ENCODE measurements at regions not wholly inside any gene's neighbourhood (a gene's known extent, or its start where the extent isn't known, plus 50 kb on each side); places are given as distances from the start of the nearest gene placed in this dataset.
"Not testable (repeated sequence)": the region's sequence is repeated elsewhere in the genome, so short reads cannot be mapped to it uniquely, and the experiment has no call there.

DNA sequence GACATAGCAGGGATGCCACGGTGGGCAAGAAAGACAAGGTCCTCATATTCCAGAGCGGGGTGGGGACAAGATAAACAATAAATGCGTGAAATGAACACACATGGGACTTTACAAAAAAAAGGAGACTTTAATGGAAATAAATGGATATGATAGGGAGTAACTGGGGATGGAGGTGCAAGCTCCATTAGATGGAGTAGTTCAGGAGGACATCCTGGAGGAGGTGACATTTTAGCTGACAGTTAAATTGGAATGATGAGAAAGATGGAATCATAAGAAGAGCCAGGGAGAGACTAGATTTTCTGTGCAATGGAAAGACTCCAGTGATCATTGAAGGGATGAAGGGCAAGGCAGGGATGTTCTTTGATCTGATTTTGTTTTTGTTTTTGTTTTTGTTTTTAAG, 83.6 kb upstream of the MYL10 start:
- no peak for DNase-seq

DNA sequence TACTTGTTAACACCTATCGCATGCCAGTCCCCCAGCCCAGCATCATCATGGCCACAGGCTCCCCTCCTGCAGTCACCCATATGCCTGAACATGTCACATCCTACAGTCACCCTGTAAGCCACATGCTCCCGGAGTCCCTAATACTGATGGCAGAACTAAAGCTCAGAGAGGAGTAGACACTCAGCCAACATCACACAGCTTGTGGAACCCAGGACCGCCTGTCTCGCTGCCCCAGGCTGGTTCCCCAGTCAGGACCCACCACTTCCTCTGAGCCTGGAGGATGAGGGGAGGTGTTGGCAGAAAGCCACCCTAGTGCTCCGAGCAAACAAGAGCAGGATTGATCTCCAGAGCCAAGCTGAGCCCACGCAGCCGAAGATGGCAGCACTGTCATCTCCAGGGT, 85.0 kb upstream of the MYL10 start:
- DNase-seq = no peak

GRCh38 chr7:101717628-101718357, 88.7 kb upstream of the MYL10 start:
- no peak for DNase-seq

DNA sequence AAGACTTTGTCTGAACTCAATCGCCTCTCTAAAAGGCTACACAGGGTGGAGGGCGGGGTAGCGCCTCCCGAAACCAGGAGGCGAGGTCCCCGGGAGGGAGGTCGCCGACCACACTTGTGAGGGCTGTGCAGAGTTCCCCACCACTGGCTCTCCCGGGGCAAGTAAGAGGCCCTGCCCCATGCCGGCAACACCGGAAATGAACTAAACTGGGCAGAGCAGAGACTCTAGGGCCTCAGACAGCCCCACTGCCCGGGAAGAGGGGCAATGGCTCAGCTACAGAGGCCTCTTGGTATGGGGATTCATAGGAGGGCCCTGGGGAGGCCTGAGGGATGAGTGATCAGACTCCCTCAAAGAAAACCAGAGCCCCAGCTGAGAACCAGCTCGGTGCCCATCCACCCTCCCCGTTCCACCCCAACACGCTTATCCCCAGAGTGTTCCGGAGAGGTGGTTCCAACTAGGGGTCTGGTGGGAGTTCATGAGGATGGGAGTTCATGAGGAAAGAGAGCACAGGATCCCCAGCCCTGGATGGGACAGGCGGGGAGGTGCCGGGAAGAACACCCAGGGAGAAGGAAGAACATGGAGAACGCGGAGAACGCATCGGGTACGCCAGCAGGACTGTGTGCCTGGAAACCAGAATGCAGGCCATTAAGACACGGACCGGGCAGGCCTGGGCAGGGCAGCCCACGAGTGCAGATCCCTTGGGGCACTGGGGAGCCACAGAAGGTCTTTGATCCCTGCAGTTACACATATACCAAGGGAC, 89.4 kb upstream of the MYL10 start:
- no peak for DNase-seq

- DNase-seq = no peak
Measured at GRCh38 chr7:101719123-101719470, 90.0 kb upstream of the MYL10 start.

- no peak for DNase-seq
Measured at GRCh38 chr7:101720324-101720723, 91.2 kb upstream of the MYL10 start.

GRCh38 chr7:101722247-101722646, 93.2 kb upstream of the MYL10 start:
- DNase-seq = no peak

DNA sequence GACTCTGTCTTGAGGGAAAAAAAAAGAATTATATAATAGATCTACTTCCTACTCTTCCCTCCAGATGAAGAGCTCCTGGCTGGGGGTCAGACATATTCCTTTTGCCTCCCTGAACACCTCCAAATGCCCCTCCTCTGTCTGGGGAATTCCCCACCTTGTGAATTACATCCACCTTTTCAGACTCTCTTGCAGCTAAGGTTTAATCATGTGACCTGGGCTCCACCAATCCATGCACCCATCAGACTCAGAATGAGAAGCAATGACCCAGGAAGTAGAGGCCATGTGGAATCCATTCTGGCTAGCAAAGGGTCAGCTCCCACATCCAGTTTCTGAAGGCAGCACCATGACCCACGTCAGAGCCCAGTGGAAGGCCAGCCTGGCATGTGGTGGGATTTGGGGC, 93.6 kb upstream of the CUX1 start:
- DNase-seq = no peak

- DNase-seq = no peak
Measured at GRCh38 chr7:101724957-101725356, 92.5 kb upstream of the CUX1 start.

GRCh38 chr7:101725921-101726320, 91.5 kb upstream of the CUX1 start:
- no peak for DNase-seq

DNA sequence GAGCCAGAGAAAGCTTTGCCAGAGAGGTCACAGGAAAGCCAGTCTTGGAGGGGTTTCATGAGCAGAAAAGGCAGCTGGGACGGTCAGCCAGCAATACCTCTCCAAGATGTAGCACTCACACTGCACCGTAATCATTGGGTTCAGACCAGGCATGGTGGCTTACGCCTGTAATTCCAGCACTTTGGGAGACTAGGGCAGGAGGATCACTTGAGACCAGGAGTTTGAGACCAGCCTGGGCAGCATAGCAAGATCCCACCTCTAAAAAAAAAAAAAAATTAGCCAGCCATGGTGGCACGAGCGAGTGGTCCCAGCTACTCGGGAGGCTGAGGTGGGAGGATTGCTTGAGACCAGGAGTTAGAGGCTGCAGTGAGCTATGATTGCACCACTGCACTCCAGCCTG, 90.2 kb upstream of the CUX1 start:
- DNase-seq = no peak

DNA sequence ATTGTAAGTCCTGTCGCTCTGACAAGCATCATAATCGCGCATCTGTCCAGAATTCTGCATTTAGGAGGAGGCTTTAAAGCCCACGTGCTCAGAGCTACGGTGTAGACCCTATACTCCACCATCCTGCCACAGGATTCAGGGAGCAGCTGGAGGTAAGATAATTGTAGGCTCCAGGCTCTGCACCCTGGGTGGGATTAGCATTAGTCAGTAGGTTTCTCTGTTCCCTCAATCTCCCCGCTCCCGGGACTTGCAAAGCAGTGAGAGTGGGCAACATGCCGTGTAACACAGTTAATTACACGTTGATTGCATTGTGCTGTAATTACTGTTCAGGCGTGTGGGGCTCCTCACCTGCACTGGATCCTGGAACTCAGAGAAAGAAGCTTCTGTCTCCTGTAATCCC, 89.3 kb upstream of the CUX1 start:
- DNase-seq = no peak

- not testable (repeated sequence) for DNase-seq
Measured at GRCh38 chr7:101728873-101729240, 88.6 kb upstream of the CUX1 start.

GRCh38 chr7:101729241-101729883, 88.1 kb upstream of the CUX1 start:
- DNase-seq = no peak

- DNase-seq = no peak
Measured at GRCh38 chr7:101731502-101732084, 85.8 kb upstream of the CUX1 start.

DNA sequence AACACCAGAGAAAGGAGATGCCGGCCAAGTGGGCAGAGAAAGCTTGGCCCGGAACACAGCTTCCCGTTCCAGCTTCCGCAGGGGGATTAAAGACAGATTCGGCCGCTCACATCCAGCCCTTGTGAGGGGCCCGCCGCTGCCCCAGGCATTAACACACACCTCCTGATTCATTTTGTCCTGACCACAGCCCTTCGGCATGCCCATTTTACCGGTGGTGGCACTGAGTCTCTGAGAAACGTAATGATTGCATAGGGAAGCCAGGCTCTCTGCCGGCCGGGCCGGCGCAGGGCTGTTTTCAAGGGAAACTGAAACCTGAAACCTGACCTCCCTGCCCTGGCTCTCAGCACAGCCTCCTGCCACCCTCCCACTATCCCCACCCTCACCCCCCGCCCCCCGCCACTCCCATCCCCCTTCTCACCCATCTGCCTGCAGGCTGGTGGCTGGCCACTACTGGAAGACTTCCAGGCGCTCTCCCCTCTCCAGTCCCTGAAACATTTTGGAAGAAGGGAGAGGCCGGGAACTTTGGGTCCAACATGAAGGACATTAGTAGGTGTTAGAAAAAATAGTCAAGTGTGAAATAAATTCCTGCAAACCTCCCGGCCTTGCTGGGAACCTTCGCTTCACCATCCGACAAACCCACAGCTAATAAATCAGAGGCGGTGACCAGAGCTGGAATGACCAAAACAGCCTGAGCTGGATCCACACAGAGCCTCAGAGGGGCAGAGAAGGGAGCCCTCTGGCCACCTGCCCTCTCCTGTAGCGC, 83.5 kb upstream of the CUX1 start:
- no peak for DNase-seq

DNA sequence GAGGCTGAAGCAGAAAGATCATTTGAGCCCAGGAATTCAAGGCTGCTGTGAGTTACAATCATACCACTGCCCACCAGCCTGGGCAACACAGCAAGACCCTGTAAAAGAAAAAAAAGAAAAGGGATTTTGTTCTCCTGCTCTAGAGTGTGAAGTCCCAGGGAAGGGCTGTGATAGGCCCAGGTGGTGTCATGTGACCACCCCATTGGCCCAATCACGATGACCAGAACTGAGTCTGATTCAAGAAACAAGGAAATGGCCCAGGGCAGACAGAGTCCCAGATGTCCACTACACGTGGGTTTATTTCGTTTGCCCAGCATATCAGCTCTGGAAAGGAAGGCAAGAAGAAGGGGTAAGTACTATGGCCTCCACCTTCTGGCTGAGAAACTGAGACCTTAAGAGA, 81.3 kb upstream of the CUX1 start:
- DNase-seq = no peak

DNA sequence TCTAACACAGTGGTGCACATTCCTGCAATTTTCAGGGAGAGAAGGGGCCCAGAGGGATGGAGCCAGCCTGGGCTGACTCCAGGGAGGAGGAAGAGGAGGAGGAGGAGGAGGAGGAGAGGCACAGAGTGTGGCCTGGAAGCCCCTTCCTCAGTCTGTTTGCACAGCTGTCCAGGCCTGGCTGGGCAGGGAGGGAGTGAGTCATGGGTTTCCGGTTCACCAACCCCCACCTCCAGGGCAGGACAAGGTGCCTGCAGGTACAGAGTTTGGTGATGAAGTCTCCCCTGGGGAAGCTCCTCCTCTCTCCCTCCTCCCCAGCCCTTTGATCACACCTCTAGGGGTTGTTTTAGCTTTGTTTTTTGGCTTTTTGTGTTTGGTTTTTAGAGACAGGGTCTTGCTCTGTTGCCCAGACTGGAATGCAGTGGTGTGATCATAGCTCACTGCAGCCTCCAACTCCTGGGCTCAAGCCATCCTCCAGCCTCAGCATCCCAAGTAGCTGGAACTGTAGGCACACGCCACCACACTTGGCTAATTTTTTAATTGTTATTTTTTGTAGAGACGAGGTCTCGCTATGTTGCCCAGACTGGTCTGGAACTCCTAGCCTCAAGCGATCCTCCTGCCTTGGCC, 77.5 kb upstream of the CUX1 start:
- DNase-seq = no peak

DNA sequence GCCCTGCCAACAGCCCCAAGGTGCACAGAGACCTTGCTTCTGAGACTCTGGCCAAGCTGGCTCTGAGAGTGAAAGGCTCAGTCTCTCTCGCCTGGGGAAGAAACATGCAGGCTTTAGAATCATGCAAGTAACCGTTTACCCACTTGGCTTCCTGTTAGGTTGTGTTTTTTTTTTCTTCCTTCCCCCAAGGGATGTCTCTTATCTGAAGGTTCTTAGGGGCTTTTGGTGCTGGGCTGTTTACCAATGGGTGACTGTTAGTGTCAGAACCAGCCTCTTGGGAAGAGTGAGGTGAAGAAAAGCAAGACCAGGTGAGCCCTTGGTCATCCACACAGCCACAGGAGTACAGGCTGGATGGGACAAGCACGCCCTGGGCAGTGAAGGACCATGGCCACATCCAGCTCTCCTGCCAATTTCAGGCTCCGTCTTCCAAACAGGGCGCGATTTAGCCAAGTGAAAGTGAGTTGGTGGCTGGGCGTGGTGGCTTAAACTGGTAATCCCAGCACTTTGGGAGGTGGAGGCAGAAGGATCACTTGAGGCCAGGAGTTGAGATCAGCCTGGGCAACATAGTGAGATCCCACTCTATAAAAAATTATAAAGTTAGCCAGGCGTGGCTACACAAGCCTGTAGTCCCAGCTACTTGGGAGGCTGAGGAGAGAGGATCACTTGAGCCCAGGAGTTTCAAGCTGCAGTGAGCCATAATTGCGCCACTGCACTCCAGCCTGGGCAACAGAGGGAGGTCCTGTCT, 76.3 kb upstream of the CUX1 start:
- no peak for DNase-seq

- DNase-seq = peak; percentile 73
Measured at GRCh38 chr7:101743241-101743994, 74.0 kb upstream of the CUX1 start.

- no peak for DNase-seq
Measured at GRCh38 chr7:101743995-101744360, 73.4 kb upstream of the CUX1 start.

Measured in CD4-positive, alpha-beta T cell treated with Interleukin-17A for 4 hours (primary cell).